Endothelial cell of umbilical vein (primary cell): ENCODE measurements at regions not wholly inside any gene's neighbourhood (a gene's known extent, or its start where the extent isn't known, plus 50 kb on each side); places are given as distances from the start of the nearest gene placed in this dataset.

ENCODE experiments used
- BruUV-seq: library from RNA; stranded (reverse); fragments of 400-500 nt; replicated peaks from 2 replicates; lab custom pipeline; 2021; lab: Mats Ljungman, UMichigan
- CTCF ChIA-PET: fragments of 300-600, 350-600 bp; sonication (Branson Sonifier 250); formaldehyde crosslinking; loops from one replicate; lab custom pipeline; 2021; ENCODE audit warnings: antibody characterized with exemption, inconsistent platforms; lab: Charles Lee
- POLR2A ChIA-PET: fragments of 300-600, 350-600 bp; sonication (Branson Sonifier 250); formaldehyde crosslinking; loops from one replicate; lab custom pipeline; 2021; ENCODE audit warnings: antibody characterized with exemption, inconsistent platforms; lab: Charles Lee
- DNase-seq: peaks from one replicate; pipeline ENCODE4 v3.0.0-alpha.2; 2011; ENCODE audit warnings: low read depth, low spot score
- FAIRE-seq: peaks from 2 replicates; lab custom pipeline; 2011; peaks lifted over from hg19 to GRCh38; lab: Jason Lieb, UNC
- H2AFZ ChIP-seq: 2 replicates; pipeline ENCODE4 v1.6.0; 2012; ENCODE audit warnings: low read depth, low read length, control low read depth, inconsistent platforms
- H3K27ac ChIP-seq: 2 replicates; pipeline ENCODE4 v1.5.1; 2011; ENCODE audit warnings: low read depth, mild to moderate bottlenecking, control low read depth, low read length, moderate library complexity; ENCODE audit not compliant: insufficient read depth
- H3K27me3 ChIP-seq, 2 experiments: 2 replicates each; pipeline versions ENCODE4 v1.6.0 to v1.6.1; 2011; ENCODE audit warnings: low read length in 2 of 2, mixed read lengths in 1 of 2; ENCODE audit not compliant: control insufficient read depth in 2 of 2, insufficient read depth in 2 of 2
- H3K36me3 ChIP-seq, 2 experiments: 2 replicates in 1 of 2; 3 replicates in 1 of 2; pipeline ENCODE4 v1.5.1; 2011; ENCODE audit warnings: low read length in 2 of 2, mild to moderate bottlenecking in 1 of 2, moderate library complexity in 1 of 2; ENCODE audit not compliant: control insufficient read depth in 2 of 2, insufficient read depth in 2 of 2; ENCODE audit errors: extremely low read depth in 1 of 2
- H3K4me1 ChIP-seq: 3 replicates; pipeline ENCODE4 v1.5.1; 2011; ENCODE audit warnings: mild to moderate bottlenecking, low read length; ENCODE audit not compliant: control insufficient read depth, insufficient read depth; ENCODE audit errors: extremely low read depth
- H3K4me2 ChIP-seq: 2 replicates; pipeline ENCODE4 v1.6.1; 2011; ENCODE audit warnings: low read length, control low read depth, mixed read lengths; ENCODE audit not compliant: insufficient read depth
- H3K4me3 ChIP-seq, 3 experiments: fragments of 200-600 bp in 1 of 3; sonication (generic), shearing (Covaris generic) in 1 of 3; replicated peaks in 1 of 3; 2 replicates each; pipeline ENCODE4 v1.5.1; 2011 to 2016; ENCODE audit warnings: control low read depth in 3 of 3, low read length in 3 of 3, mild to moderate bottlenecking in 2 of 3, inconsistent platforms in 1 of 3, low read depth in 1 of 3, moderate library complexity in 1 of 3; ENCODE audit not compliant: insufficient read depth in 1 of 3
- H3K79me2 ChIP-seq: 2 replicates; pipeline ENCODE4 v1.6.0; 2012; ENCODE audit warnings: low read length, inconsistent platforms; ENCODE audit not compliant: control insufficient read depth, insufficient read depth
- H3K9ac ChIP-seq: replicated peaks from 2 replicates; pipeline ENCODE3; 2011; ENCODE audit warnings: low read length, control low read depth; ENCODE audit not compliant: insufficient read depth; ENCODE audit errors: extremely low read depth
- H3K9me1 ChIP-seq: replicated peaks from 3 replicates; pipeline ENCODE4 v1.6.0; 2011; ENCODE audit warnings: mild to moderate bottlenecking, low read length; ENCODE audit not compliant: control insufficient read depth, insufficient read depth; ENCODE audit errors: extremely low read depth
- H3K9me3 ChIP-seq: replicated peaks from 2 replicates; pipeline ENCODE4 v1.5.1; 2012; ENCODE audit warnings: low read length, inconsistent platforms; ENCODE audit not compliant: control insufficient read depth, insufficient read depth
- H4K20me1 ChIP-seq: replicated peaks from 2 replicates; pipeline ENCODE3; 2011; ENCODE audit warnings: mild to moderate bottlenecking, low read length; ENCODE audit not compliant: control insufficient read depth, insufficient read depth; ENCODE audit errors: extremely low read depth
- EZH2 ChIP-seq: IDR thresholded peaks from 2 replicates; pipeline ENCODE4 v1.6.1; 2012; ENCODE audit warnings: borderline replicate concordance, low read depth, mild to moderate bottlenecking, moderate library complexity, low read length, inconsistent platforms; ENCODE audit not compliant: severe bottlenecking
- FOS ChIP-seq: IDR thresholded peaks from 2 replicates; pipeline ENCODE4 v1.6.1; 2011; ENCODE audit warnings: mild to moderate bottlenecking, low read length, moderate library complexity, borderline replicate concordance; ENCODE audit not compliant: insufficient read depth
- GATA2 ChIP-seq: IDR thresholded peaks from 2 replicates; pipeline ENCODE4 v1.7.0; 2011; ENCODE audit warnings: low read depth, mild to moderate bottlenecking, moderate library complexity, mixed read lengths, low read length; ENCODE audit not compliant: insufficient read length, insufficient read depth
- JUN ChIP-seq: IDR thresholded peaks from 2 replicates; pipeline ENCODE4 v1.6.1; 2011; ENCODE audit warnings: borderline replicate concordance, low read depth; ENCODE audit not compliant: insufficient read length, insufficient read depth
- MYC ChIP-seq: IDR thresholded peaks from one replicate; pipeline ENCODE4 v1.6.1; 2011; ENCODE audit warnings: mild to moderate bottlenecking, low read depth, low read length
- POLR2A ChIP-seq: IDR thresholded peaks from 2 replicates; pipeline ENCODE4 v1.6.1; 2012; ENCODE audit warnings: low read depth, mild to moderate bottlenecking, control low read depth, low read length
- POLR2AphosphoS5 ChIP-seq: IDR thresholded peaks from 2 replicates; pipeline ENCODE4 v1.6.1; 2012; ENCODE audit warnings: low read depth, mild to moderate bottlenecking, control low read depth, low read length, moderate library complexity; ENCODE audit not compliant: insufficient read depth
- dilution Hi-C: fragments of 300-500 bp; cut with MboI; formaldehyde crosslinking; loops from one replicate; pipeline ENCODE4 v1.15.0; 2019; ENCODE audit warnings: low sequenced_read_pairs; ENCODE audit not compliant: extremely low pct_ligation_motif_present
- intact Hi-C: fragments of 100-400 bp; cut with micrococcal nuclease; formaldehyde crosslinking; loops from one replicate; pipeline ENCODE4 v1.10.0; 2022
- TF ChIP-seq, protein P1 (sequence below): IDR thresholded peaks from 2 replicates; pipeline ENCODE4 v1.6.1; 2011; ENCODE audit not compliant: insufficient read depth, insufficient read length
- TF ChIP-seq, protein P2 (sequence below), 2 donors: IDR thresholded peaks; 1 replicate in 1 of 2; 2 replicates in 1 of 2; pipeline ENCODE4 v1.5.1; 2011; ENCODE audit warnings: low read length in 2 of 2, mild to moderate bottlenecking in 2 of 2, moderate library complexity in 2 of 2, control low read depth in 1 of 2, inconsistent platforms in 1 of 2, low read depth in 1 of 2; ENCODE audit not compliant: insufficient read depth in 1 of 2; ENCODE audit errors: extremely low read depth in 1 of 2

DNA sequence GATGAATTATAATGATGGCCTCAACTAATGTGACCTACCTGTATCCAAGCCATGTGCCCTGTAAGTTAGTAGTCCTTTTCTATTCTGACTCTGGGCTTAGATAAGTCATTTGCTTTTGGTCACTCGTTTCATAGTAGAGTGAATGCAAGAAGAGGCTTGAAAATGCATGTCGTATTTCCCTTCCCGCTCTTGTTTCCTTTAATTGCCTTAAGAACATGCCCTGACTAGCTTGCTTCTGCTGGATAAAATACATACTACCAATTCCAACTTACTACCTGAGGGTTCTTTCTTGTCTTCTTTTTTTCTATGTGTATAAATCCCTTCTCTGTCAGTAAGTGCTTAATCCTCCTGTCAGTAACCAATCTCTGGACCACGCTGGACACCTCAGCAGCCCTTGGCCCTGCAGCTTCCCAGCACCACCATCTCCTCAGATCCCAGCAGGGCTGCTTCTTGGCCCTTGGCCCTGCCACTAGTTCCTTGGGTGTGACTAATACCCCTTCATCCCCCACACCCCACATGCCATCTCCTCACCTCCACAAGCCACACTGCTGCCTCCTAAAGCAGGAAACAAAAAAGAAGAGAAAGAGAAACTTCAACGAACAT, 771.7 kb downstream of the IGSF11 start:
- Histone ChIP-seq H3K27me3 (no peaks in the 10 kb centered on the region), H4K20me1 (no peaks in the 10 kb centered on the region), H3K4me3 (no peak overlapping the region), H3K9me1 (no peaks in the 10 kb centered on the region), H3K4me2 (no peak overlapping the region), H3K79me2 (no peaks in the 10 kb centered on the region), H3K9ac (no peak overlapping the region), H2AFZ (no peak overlapping the region), H3K36me3 (no peaks in the 10 kb centered on the region), H3K27ac (no peak overlapping the region), H3K4me1 (no peaks in the 10 kb centered on the region), H3K9me3 (peaks cover 4% of the 10 kb centered on the region)
- dilution Hi-C loops (no loop called here), intact Hi-C loops (no loop called here)
- DNase-seq, result no peak
- no peak for TF ChIP-seq GATA2
- TF ChIP-seq MYC, result no peak
- TF ChIP-seq, protein P1, sequence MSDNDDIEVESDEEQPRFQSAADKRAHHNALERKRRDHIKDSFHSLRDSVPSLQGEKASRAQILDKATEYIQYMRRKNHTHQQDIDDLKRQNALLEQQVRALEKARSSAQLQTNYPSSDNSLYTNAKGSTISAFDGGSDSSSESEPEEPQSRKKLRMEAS, result no peak
- TF ChIP-seq POLR2AphosphoS5, result no peak
- TF ChIP-seq FOS, result no peak
- TF ChIP-seq POLR2A, result no peak
- no peak for TF ChIP-seq EZH2
- TF ChIP-seq JUN, result no peak
- TF ChIP-seq, protein P2, sequence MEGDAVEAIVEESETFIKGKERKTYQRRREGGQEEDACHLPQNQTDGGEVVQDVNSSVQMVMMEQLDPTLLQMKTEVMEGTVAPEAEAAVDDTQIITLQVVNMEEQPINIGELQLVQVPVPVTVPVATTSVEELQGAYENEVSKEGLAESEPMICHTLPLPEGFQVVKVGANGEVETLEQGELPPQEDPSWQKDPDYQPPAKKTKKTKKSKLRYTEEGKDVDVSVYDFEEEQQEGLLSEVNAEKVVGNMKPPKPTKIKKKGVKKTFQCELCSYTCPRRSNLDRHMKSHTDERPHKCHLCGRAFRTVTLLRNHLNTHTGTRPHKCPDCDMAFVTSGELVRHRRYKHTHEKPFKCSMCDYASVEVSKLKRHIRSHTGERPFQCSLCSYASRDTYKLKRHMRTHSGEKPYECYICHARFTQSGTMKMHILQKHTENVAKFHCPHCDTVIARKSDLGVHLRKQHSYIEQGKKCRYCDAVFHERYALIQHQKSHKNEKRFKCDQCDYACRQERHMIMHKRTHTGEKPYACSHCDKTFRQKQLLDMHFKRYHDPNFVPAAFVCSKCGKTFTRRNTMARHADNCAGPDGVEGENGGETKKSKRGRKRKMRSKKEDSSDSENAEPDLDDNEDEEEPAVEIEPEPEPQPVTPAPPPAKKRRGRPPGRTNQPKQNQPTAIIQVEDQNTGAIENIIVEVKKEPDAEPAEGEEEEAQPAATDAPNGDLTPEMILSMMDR (IDR thresholded peaks at IDR 0.05; ENCODE audit: extremely low read depth in 1 of 2, insufficient read depth in 1 of 2, low read depth in 1 of 2, low read length in 2 of 2), result no peak
- BruUV-seq, result no TSS peak
- POLR2A ChIA-PET, result no interaction called here
- no peak for FAIRE-seq
- CTCF ChIA-PET, result no interaction called here
